ENCODE measurements at regions not wholly inside any gene's neighbourhood (a gene's known extent, or its start where the extent isn't known, plus 50 kb on each side); places are given as distances from the start of the nearest gene placed in this dataset.

- TF ChIP-seq CTCF (IDR thresholded peaks at IDR 0.05) (no peak), POLR2A (IDR thresholded peaks at IDR 0.05; ENCODE audit: low read depth) (no peak), POLR2AphosphoS5 (IDR thresholded peaks at IDR 0.05) (peak in 1 of 2 donors; percentile 14), EP300 (IDR thresholded peaks at IDR 0.05) (no peak)
Measured at GRCh38 chr9:107577140-107577776, 87.7 kb upstream of the KLF4 start.
